8988T (cell line): ENCODE measurements at regions not wholly inside any gene's neighbourhood (a gene's known extent, or its start where the extent isn't known, plus 50 kb on each side); places are given as distances from the start of the nearest gene placed in this dataset.
A peak's percentile ranks its signal among the peaks of the same experiment; 100 is the strongest.
"Not testable (repeated sequence)": the region's sequence is repeated elsewhere in the genome, so short reads cannot be mapped to it uniquely, and the experiment has no call there.

Experiments
- DNase-seq: peaks from one replicate; pipeline ENCODE4 v3.0.0; 2011

GRCh38 chr12:93223440-93224426 is 154.0 kb upstream of the NUDT4 start:
- no peak for DNase-seq

GRCh38 chr12:93225094-93225493 is 152.6 kb upstream of the NUDT4 start:
- no peak for DNase-seq

GRCh38 chr12:93226361-93226760 is 151.4 kb upstream of the NUDT4 start:
- DNase-seq = no peak

- DNase-seq = peak; percentile 8
Measured at GRCh38 chr12:93229494-93230325, 148.0 kb upstream of the NUDT4 start.

GRCh38 chr12:93230326-93230720 is 147.4 kb upstream of the NUDT4 start:
- DNase-seq = no peak

GRCh38 chr12:93231938-93232337 is 145.8 kb upstream of the NUDT4 start:
- no peak for DNase-seq

GRCh38 chr12:93234641-93235040 is 143.1 kb upstream of the NUDT4 start:
- DNase-seq = no peak

- no peak for DNase-seq
Measured at GRCh38 chr12:93235881-93236280, 141.8 kb upstream of the NUDT4 start.

GRCh38 chr12:93237235-93237915 is 140.3 kb upstream of the NUDT4 start:
- DNase-seq = no peak

- not testable (repeated sequence) for DNase-seq
Measured at GRCh38 chr12:93238512-93239262, 139.0 kb upstream of the NUDT4 start.

GRCh38 chr12:93239789-93240188 is 137.9 kb upstream of the NUDT4 start:
- not testable (repeated sequence) for DNase-seq

- DNase-seq = no peak
Measured at GRCh38 chr12:93242154-93242972, 135.4 kb upstream of the NUDT4 start.

- DNase-seq = no peak
Measured at GRCh38 chr12:93243382-93243688, 134.4 kb upstream of the NUDT4 start.

- no peak for DNase-seq
Measured at GRCh38 chr12:93243689-93244513, 133.8 kb upstream of the NUDT4 start.

GRCh38 chr12:93244514-93245077 is 133.1 kb upstream of the NUDT4 start:
- DNase-seq = no peak

GRCh38 chr12:93245543-93245942 is 132.2 kb upstream of the NUDT4 start:
- DNase-seq = no peak

- no peak for DNase-seq
Measured at GRCh38 chr12:93247313-93247991, 130.3 kb upstream of the NUDT4 start.

GRCh38 chr12:93252221-93252620 is 125.5 kb upstream of the NUDT4 start:
- DNase-seq = no peak

GRCh38 chr12:93254911-93255310 is 122.8 kb upstream of the NUDT4 start:
- no peak for DNase-seq
